HG02852 (cell line): ENCODE measurements at regions not wholly inside any gene's neighbourhood (a gene's known extent, or its start where the extent isn't known, plus 50 kb on each side); places are given as distances from the start of the nearest gene placed in this dataset.

Experiments used
- ATAC-seq: cut with Tn5 transposase; IDR thresholded peaks from one replicate; pipeline ENCODE4 v1.9.1; 2021; ENCODE audit warnings: mild to moderate bottlenecking, moderate library complexity; ENCODE audit not compliant: unreplicated experiment

GRCh38 chr13:83229574-83230305 lies 652.5 kb downstream of the SLITRK1 start:
- ATAC-seq = no peak

GRCh38 chr13:83223546-83223945 lies 658.7 kb downstream of the SLITRK1 start:
- ATAC-seq = no peak

DNA sequence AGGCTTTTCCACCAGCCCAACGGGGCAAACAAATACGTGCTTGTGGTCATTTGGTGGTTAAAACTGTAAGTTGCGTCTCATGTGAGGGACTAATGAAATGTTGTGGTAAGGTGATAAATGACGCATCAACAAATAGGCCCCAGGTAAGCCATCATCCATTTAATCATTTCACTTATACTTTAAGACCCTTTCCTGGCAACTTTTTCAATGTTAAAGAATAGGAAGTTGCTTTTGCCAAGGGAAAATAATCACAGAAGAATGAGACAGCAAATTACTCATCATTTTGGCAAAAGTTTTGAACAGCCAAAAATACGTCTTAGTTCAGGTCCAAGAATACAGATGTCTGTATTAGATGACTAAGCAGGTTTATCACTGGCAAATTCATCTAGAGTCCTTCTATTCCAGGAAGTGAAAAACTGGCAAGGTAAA lies 660.4 kb downstream of the SLITRK1 start:
- no peak for ATAC-seq

DNA sequence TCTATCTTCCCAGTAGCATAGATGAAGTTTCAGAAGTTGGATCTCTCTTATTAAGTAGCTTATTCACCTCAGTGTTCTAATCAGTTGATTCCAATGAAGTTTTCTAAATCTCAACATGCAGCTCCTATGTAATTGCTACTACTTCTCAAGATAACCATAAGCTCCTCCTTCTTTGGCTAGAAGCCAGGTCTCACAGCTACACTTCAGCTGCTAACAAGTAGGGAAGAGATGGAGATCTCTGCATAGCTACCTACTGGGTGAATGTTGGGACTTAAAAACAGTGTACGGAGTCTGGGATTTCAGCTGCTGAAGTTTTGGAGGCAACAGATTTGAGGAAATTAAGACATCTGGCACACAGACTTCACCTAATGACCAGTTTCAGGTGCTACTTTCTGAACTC lies 661.0 kb downstream of the SLITRK1 start:
- no peak for ATAC-seq

- ATAC-seq = no peak
Observed at GRCh38 chr13:83220241-83220640, 662.0 kb downstream of the SLITRK1 start.

- no peak for ATAC-seq
Observed at GRCh38 chr13:83219832-83220231, 662.4 kb downstream of the SLITRK1 start.

DNA sequence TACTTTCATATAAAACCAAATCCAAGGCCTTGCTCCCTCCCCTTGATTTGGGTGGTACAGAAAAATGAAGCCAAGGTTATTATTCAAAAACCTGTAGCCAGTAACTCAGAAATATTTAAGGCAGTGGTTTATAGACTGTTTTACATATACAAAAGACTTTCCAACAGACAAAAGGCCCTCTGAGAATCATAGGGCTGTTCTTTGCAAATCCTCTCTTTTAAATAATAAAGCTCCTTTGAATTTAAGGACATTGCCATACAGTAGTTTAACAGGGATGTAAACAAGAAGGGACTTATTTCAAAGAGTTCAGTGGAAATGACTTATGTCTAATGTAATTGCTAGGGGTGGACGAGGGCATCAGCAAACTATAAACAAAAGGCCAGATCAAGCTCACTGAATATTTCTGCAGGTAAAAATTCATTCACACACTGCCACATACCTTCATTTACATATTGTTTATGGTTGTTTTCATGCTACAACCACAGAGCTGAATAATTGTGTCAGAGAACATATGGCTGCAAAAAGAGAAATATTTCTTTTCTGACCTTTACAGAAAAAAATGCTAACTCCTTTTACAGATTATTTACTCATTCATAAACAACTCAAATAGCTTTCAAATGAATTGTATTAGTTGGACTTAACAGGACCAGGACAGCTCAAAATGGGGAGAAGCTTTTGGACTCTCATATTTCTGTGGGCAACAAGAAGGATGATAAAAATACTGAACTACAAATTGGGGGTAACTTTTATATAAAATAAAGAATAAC lies 665.6 kb downstream of the SLITRK1 start:
- no peak for ATAC-seq

DNA sequence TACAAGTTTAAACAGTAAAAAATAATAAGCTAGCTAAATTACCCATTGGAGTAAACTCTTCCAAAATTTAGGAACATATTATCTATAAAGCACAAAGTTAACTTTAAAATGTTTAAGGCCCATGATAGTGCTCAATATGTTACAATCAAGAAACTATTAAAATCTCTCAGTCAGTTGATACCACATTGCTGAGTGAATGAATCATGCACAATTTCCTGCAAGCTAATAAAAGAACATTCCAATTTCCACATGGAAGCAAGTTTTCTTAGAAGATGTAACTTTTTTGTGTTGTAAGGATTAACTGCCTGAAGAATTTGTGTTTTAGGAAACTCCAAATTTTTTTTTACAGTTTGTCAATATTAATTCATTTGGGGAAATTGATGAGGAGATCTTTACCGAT lies 666.6 kb downstream of the SLITRK1 start:
- ATAC-seq = no peak

DNA sequence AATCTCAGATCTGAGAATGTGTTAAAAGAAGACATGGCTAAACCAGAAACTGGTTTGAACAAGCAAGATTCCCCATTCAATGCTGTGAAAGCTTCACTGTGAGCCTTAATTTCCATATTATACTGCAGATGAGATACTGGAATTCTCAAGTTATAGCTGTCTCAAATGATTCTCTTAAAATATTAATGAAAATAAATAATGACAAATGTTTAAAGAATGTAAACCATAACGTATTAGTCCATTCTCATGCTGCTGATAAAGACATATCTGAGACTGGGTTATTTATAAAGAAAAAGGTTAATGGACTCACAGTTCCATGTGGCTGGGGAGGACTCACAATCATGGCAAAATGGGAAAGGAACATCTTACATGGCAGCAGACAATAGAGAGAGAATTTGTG lies 667.8 kb downstream of the SLITRK1 start:
- ATAC-seq = no peak

DNA sequence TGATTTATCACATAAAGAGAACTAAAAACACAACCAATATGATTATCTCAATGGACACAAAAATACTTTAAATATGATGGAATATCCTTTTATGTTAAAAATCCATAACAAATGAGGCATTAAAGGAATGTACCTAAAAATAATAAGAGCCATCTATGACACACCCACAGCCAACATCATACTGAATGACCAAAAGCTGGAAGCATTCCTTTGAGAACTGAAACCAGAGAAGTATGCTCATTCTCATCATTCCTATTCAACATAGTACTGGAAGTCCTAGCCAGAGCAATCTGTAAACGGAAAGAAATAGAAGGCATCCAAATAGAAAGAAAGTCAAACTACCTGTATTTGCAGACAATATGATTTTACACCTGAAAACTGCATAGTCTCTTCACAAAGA lies 671.0 kb downstream of the SLITRK1 start:
- no peak for ATAC-seq

DNA sequence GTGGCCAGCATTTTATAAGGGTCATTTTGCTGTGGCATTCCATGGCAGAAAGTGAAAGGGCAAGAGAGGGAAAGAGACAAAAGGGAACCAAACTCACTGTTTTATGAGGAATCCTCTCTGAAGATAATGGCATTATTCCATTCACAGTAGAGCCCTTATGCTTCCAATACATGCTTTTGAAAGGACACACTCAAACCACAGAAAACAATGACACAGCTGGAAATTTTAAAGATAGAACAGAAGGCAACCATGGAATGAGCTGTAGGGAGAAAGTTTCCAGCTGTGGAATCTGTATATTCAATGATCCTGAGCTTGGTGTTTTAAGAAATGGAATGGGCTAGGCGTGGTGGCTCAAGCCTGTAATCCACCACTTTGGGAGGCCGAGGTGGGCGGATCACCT lies 677.4 kb downstream of the SLITRK1 start:
- no peak for ATAC-seq

DNA sequence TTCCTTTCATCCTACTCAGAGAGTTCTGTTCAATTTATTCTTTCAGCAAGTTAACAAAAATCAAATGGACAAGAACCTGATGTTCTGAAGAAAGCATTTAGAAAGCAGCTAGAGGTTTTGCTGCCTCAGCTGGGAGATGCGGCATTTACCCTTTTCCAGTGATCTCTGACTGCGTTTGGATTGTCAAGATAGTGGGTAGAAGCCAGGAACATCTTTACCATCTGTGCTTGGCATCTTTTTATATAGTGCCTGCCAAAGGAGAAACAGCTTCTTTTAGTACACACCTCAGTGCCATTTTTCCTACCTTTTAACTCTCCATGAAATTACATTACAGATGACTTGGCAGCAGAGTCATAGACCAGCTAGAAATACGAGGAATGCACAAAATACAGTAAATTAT lies 680.8 kb downstream of the SLITRK1 start:
- no peak for ATAC-seq

- ATAC-seq = no peak
Observed at GRCh38 chr13:83197316-83197715, 685.0 kb downstream of the SLITRK1 start.

- ATAC-seq = no peak
Observed at GRCh38 chr13:83190020-83190419, 692.3 kb downstream of the SLITRK1 start.

DNA sequence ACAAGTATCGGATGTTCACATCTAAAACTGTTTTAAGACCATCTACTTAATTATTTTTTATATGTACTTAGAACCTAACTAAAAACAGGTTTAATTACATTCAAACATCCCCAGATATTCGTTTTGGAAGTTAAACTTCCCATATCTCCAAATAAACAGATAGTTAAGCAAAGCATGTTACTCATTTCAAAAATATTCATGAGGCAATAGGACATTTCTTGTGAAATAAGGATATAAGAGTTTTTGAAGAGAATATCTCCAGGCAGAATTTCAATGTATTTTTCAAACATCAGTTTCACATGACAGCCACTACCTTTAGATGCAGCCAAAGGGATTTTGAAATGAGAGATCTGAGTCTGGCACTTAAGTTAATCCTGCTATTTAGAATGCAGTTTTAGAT lies 697.5 kb downstream of the SLITRK1 start:
- ATAC-seq = no peak

DNA sequence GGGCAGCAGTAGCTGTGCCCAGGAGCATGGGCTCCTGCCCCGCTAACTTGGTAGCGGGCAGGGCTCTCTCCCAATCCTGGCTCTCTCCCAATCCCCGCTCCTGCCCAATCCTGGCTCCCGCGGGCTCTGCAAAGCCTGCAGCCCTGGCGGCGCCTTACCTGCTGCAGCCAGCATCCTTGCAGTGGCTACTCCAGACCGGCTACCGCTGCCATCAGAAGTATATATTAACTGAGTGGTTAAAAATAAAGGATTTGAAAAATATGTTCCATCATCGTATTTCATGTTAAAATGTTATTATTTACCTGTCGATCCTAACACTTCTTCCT lies 698.2 kb downstream of the SLITRK1 start:
- no peak for ATAC-seq

- ATAC-seq = no peak
Observed at GRCh38 chr13:83183439-83184149, 698.7 kb downstream of the SLITRK1 start.

DNA sequence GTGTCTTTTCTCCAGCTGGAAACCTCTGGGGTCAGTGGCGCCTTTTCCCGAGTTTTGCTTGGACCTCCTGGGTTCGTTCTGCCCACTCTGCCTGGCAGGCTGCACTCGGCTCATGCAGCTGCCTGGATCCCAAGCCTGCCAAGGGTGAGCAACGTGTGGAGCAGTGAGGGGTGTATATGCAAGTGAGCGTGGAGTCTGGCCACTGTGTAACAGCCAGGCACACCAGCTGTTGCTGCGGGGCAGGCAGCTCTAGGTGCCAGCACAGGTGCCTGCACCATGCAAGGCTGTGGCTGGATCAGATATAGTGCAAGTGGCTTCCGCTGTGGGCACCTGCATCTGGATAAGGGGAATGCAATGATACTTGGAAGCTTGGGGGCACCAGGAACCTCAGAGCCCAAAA lies 699.4 kb downstream of the SLITRK1 start:
- no peak for ATAC-seq

GRCh38 chr13:83178008-83178407 lies 704.3 kb downstream of the SLITRK1 start:
- ATAC-seq = no peak

DNA sequence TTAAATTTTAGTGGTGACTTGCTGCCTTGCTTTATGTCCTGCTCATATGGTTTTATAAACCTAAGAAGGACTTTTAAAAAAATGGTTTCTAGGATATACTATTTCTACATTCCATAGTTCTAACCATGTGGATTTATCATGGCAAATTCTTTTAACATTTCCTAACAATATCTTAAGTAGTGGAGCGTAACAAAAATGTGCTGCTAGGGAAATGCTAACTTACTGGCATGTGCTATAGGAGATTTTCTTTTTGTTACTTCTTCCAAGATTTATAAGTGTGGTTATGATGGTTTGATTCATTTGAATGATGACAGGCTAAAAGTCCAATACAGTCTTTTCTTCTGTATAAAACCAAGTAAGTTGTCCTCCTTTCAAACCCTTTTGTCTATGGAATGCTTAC lies 713.7 kb downstream of the SLITRK1 start:
- ATAC-seq = no peak

DNA sequence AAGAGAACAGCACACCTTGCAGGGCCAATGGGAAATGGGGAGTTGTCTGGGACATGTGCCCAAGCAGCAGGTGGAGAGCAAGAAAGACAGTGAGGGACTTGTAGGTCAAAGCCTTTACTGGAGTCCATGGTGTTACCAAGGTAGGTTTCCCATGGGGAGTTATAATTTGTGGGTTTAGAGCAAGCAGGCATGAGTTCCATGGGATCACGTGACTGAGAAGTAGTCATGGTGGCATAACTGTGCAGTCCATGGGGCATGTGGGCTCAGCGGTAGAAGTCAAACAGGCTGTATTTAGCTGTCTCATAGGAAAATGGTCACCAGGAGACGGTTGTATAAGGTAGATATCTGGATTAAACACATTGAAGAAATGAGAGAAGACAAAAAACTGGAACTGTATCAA lies 715.1 kb downstream of the SLITRK1 start:
- no peak for ATAC-seq

- no peak for ATAC-seq
Observed at GRCh38 chr13:83166550-83166949, 715.7 kb downstream of the SLITRK1 start.
